DOHH2 (cell line): ENCODE measurements at regions not wholly inside any gene's neighbourhood (a gene's known extent, or its start where the extent isn't known, plus 50 kb on each side); places are given as distances from the start of the nearest gene placed in this dataset.

ENCODE experiments used
- EZH2phosphoT487 ChIP-seq: fragments of 200-600 bp; sonication (generic); IDR thresholded peaks from 2 replicates; pipeline ENCODE4 v1.6.1; 2017; ENCODE audit warnings: borderline replicate concordance, mild to moderate bottlenecking, antibody characterized with exemption, low read length, moderate library complexity, mixed read lengths
- TF ChIP-seq, protein P1 (sequence below): fragments of 200-600 bp; sonication (generic); IDR thresholded peaks from one replicate; pipeline ENCODE4 v1.5.1; 2014; ENCODE audit warnings: antibody characterized with exemption, mild to moderate bottlenecking, low read depth, low read length; ENCODE audit not compliant: poor library complexity, severe bottlenecking

DNA sequence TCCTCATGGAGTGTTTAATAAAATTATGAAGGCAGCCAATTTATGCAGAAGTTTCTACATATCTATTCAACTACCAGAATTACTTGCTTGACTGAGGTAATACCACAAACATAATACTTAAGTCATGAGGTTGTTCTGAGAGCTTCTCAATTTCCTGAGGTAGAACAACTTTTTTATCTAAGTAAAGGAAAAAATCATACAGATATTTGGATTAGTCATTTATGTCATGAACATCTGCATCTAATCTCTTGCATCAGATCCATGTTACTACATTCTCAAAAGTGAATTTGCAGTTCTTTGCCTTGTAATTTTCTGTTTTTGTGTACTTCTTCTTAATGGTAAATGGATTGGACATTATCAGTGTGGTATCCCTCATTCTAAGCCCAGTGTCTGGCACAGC is 60.4 kb upstream of the RGMB start:
- TF ChIP-seq, protein P1, sequence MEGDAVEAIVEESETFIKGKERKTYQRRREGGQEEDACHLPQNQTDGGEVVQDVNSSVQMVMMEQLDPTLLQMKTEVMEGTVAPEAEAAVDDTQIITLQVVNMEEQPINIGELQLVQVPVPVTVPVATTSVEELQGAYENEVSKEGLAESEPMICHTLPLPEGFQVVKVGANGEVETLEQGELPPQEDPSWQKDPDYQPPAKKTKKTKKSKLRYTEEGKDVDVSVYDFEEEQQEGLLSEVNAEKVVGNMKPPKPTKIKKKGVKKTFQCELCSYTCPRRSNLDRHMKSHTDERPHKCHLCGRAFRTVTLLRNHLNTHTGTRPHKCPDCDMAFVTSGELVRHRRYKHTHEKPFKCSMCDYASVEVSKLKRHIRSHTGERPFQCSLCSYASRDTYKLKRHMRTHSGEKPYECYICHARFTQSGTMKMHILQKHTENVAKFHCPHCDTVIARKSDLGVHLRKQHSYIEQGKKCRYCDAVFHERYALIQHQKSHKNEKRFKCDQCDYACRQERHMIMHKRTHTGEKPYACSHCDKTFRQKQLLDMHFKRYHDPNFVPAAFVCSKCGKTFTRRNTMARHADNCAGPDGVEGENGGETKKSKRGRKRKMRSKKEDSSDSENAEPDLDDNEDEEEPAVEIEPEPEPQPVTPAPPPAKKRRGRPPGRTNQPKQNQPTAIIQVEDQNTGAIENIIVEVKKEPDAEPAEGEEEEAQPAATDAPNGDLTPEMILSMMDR = no peak
- TF ChIP-seq EZH2phosphoT487 = no peak
